Cerebellar cortex (tissue), 1 donor: ENCODE measurements at regions not wholly inside any gene's neighbourhood (a gene's known extent, or its start where the extent isn't known, plus 50 kb on each side); places are given as distances from the start of the nearest gene placed in this dataset.
"Not testable (repeated sequence)": the region's sequence is repeated elsewhere in the genome, so short reads cannot be mapped to it uniquely, and the experiment has no call there.

Experiments
- DNase-seq: peaks from one replicate; pipeline ENCODE4 v3.0.0-alpha.2; 2015; ENCODE audit warnings: low spot score

DNA sequence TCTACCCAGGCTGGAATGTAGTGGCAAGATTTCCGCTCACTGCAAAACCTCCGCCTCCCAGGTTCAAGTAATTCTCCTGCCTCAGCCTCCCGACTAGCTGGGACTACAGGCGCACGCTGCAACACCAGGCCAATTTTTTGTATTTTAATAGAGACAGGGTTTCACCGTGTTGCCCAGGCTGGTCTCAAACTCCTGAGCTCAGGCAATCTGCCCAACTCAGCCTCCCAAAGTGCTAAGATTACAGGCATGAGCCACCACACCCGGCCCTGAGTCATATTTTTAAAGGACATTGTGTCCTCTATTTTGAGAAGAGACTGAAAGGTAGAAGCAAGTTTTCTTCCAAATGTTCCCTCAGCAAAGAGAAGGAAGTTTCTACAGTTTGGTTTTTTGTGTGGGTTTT is 227.1 kb downstream of the KCTD12 start:
- DNase-seq = not testable (repeated sequence)

- DNase-seq = no peak
Measured at GRCh38 chr13:76656500-76656899, 229.7 kb downstream of the KCTD12 start.

- DNase-seq = no peak
Measured at GRCh38 chr13:76656056-76656455, 230.1 kb downstream of the KCTD12 start.

DNA sequence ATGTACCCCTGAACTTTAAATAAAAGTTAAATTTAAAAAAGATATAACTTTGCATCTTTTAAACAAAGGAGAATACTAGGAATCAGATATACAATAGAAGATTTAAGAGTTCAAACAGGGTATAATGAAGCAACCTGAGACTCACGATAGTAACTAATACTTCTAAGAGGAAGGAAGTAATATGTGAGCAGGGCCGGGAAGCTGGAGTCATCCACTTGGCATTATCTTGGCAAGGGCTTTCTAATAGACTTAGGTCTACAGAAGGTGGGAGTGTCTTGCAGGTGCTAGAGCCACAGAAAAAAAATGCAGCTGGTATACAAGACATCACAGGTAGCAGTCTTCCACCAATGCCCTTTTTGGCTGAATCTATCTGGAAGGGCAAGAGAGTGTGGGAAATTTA is 231.9 kb downstream of the KCTD12 start:
- DNase-seq = no peak

GRCh38 chr13:76651286-76651685 is 234.9 kb downstream of the KCTD12 start:
- DNase-seq = no peak

GRCh38 chr13:76647550-76647949 is 238.7 kb downstream of the KCTD12 start:
- DNase-seq = no peak

DNA sequence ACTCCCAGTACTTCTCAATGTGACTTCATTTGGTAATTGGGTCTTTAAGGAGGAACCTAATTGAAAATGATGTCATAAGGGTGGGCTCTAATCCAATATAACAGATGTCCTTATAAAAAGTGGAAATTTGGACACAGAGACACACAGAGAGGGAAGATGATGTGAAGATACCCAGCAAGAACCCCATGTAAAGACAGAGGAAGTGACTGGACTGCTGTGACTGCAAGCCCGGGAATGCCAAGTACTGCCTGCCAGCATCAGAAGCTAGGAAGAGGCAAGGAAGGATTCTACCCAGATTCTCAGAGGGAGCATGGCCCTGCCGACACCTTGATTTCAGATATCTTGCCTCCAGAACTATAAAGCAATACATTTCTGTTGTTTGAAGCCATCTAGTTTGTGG is 239.3 kb downstream of the KCTD12 start:
- no peak for DNase-seq

DNA sequence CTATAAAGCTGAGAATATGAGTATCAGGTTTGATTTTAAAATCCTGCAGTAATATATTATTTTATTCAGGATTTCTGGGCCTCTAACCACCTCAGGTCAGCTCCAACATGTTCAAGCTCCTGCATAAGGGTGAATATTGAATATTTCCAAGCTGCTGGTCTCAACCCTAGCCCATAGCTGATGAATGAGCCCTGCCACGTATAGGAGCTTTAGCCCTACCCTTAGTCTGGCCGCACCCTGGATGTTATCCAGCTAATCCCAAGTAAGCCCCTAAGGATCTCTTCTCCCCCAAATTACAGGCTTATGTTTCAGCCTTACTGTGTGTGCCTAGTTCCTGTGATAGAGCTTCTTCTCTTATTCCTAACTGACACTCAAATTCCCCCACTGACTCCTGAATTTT is 240.6 kb downstream of the KCTD12 start:
- DNase-seq = no peak

DNA sequence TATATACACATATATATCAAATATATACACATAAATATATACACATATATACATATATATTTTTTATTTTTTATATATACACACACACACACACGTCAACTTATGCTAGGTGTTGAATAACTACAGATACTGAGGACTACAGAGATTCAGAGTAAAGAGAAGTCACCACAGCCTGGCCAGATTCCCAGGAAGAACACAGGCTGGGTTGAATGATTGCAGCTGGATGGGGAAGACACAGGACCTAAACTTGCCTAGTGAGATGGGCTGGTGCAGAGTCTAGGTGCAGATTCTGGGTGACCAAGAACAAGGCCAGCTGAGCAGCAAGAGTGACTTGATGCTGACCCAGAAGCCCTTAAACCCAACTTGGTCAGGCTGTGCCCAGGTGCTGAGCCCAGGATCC is 241.3 kb downstream of the KCTD12 start:
- DNase-seq = no peak

GRCh38 chr13:76643596-76643995 is 242.6 kb downstream of the KCTD12 start:
- no peak for DNase-seq

DNA sequence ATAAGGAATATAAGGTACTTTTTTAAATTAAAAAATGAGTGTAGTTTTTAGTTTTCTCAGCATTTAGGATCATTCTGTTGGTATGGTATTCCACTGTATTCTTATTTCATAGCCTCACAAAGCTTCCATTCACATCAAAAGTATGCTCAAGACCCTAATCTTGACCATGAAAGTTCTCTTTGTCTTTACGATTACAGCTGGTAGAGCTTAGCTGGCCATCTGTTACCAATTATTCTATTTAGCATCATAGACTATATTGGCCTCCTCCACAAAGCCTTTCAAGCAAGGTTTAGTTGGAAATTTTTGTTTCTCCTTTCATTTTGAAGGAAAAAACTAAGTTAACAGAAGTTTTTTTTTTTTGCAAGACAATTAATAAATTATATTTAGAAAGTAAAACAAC is 245.1 kb downstream of the KCTD12 start:
- no peak for DNase-seq

DNA sequence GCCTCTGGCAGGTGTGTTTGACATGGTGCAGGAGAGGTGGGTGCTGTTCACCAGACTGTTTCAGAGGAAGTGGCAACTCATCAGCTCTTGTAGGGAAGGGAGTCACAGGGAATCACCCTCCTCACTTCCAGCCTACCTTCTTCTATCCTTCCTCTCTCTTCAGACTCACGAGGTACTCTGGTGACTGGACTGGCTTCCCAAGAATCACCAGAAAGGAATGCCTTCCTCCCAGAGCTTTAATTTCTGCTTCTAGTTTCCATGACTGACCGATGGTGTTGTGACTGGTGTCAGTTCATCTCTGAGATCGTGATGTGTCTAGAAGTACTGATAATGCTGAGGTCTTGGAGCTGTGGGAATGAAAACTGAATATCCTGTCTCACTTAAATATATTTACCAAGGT is 247.3 kb downstream of the KCTD12 start:
- DNase-seq = no peak

DNA sequence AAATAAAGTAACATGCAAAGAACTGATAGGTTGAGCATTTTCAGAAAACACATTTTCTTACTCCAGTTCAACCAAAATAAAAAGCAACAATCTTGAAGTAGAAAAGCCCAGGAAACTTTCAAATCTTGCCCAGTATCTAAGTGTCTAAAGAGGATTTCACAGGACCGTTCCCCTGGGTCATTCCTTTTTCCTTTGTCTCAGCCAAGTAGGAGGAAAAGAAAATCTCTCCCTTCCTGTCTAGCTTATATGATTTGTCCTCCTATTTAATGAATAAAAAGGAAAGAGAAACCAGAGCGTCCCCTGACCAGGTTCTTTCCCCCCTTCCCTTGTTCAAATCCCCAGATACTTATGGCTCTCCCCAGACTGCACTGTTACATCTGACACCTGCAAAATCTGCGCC is 248.0 kb downstream of the KCTD12 start:
- DNase-seq = no peak

DNA sequence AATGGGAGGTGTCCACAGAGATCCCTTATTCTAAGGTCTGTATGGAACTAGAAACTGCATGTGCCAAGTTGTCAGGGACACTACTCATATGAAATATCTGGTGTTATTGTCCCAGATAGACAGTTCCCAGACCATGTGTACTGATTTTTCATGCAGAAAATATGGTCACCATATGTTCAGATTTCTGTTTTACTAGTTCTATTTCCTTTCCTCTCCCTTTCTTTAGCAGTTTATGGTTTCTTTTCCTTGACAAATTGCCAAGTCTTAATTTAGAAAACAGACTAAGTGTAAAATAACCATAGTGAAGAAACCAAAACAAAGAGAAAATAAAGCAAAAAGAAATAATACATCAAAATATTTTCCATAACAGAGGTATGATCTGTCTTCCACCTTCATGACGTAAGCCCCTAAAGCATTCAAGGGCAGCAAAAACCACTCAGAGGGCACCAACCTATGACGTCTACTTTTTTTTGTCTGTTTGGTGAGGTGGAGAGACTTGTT is 248.5 kb downstream of the KCTD12 start:
- DNase-seq = peak; percentile 92

DNA sequence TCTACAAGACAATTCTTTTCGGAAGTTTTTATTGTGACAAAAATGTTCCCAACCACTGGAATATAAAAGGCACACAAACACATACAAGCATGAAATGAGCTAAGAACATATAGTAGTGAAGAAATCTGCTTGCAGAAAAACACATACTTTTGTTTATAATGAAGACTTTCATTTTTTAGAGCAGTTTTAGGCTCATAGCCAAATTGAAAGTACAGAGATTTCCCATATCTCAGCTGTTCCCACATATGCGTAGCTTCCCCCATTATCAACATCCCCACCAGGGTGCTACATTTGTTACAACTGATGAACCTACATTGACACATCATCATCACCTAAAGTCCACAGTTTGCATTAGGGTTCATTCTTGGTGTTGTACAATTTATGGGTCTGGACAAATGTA is 249.4 kb downstream of the KCTD12 start:
- no peak for DNase-seq

- no peak for DNase-seq
Measured at GRCh38 chr13:76635232-76636230, 250.7 kb downstream of the KCTD12 start.

DNA sequence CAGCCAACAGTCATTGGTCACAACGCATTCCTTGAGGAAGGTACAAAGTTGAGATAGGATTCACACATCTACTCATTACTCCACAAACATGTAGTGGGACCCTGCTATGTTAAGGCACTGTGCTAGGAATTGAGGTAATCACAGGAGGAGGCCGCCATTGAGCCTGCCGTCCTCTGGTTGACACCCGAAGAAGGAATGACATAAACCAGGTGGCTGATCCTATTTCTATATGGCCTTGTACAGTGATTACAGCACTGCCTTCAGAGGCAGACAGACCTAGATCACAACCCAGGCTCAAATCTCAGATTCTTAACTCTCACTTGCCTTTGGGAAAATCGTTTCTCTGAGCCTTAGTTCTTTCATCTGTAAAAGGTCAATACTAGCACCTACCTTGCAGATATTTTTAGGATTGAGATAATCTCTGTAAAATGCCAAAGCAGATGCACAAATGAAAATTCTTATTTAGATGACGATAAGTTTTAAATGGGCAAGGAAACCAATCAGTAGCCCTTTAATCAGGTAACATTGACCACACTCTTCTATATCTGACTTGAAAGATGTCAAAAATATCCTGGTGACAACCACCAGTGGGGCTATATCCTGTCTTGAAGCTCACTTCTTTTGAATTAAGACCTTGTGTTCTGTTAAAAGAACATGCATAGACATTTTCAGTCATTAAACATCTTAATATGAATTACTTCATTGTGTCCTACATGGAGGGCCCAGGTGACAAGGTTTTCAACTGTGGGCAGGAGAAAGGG is 251.6 kb downstream of the KCTD12 start:
- DNase-seq = no peak

GRCh38 chr13:76632401-76633044 is 253.7 kb downstream of the KCTD12 start:
- no peak for DNase-seq

DNA sequence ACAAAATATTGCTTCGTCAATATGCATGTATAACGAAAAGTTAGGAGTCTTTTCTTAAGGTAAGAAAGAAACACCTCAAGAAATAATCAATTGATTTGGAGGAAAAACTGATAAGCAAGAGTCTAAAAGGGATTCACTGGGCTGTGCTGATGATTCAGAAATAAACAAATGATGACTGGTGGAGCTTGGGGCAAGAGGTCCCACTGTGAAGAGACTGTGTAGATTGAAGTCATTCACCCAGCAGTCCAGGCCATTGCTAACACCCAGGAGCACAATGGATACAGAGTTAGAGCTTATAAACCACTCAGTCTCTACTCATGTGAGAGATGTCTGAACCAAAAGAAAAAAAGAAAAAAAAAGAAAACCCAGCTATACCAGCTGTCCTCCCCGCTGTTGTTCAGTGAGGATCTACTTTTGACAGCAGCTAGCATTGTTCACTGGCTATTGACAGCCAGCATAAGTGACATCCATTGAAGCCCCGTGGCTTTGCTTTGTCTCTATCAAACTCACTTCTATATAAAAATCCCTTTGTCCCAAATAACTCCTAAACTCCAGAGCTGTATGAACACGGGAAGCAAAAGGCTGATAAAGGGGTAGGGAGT is 255.5 kb downstream of the KCTD12 start:
- no peak for DNase-seq

GRCh38 chr13:76622315-76623040 is 263.7 kb downstream of the KCTD12 start:
- no peak for DNase-seq

DNA sequence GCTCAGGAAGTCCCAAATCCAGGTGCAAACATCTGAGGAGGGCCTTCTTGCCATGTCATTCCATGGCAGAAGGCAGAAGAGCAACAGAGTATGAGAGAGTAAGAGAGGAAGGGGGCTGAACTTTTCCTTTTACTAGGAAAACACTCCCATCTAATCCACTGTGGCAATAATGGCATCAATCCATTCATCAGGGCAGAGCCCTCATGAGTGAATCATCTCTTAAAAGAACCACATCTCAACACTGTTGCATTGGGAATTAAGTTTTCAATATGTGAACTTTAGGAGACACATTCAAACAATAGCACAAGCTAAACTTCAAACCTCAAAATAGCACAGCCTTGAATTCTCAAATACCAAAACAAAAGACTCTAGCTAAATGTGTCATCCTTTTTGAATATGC is 264.5 kb downstream of the KCTD12 start:
- DNase-seq = no peak
